Spleen (tissue), 7 donors: ENCODE measurements at regions not wholly inside any gene's neighbourhood (a gene's known extent, or its start where the extent isn't known, plus 50 kb on each side); places are given as distances from the start of the nearest gene placed in this dataset.

Source experiments
- CTCF ChIP-seq, 11 experiments: fragments of 200-600 bp in 7 of 11; fragments of 450-650 bp in 4 of 11; sonication (generic) in 4 of 11; IDR thresholded peaks in 8 of 11; conservative IDR thresholded peaks in 3 of 11; 1 replicate in 7 of 11; 2 replicates in 4 of 11; pipeline versions ENCODE4 v1.4.0 to v1.8.0; 2016 to 2021; ENCODE audit warnings: antibody characterized with exemption in 11 of 11, inconsistent platforms in 4 of 11, mild to moderate bottlenecking in 1 of 11
- POLR2A ChIP-seq, 3 donors: fragments of 450-650 bp; IDR thresholded peaks; one replicate each; pipeline ENCODE4 v1.5.1; 2017; ENCODE audit warnings: antibody characterized with exemption in 3 of 3, mild to moderate bottlenecking in 1 of 3
- donor health status: DM: no; HTN: no; CAD: no; lungs with moderate emphysema.
- donor health status: DM: no; HTN: no; CAD: no.
- donor health status: DM: no; HTN: no; CAD: no.

- TF ChIP-seq CTCF (IDR thresholded peaks at IDR 0.05 in 8 of 11, conservative IDR thresholded peaks at IDR 0.05 in 3 of 11) (no peak), POLR2A (IDR thresholded peaks at IDR 0.05) (no peak)
Observed at GRCh38 chr15:81475471-81475870, 101.5 kb upstream of the TMC3 start.
